ENCODE measurements at regions not wholly inside any gene's neighbourhood (a gene's known extent, or its start where the extent isn't known, plus 50 kb on each side); places are given as distances from the start of the nearest gene placed in this dataset.

DNA sequence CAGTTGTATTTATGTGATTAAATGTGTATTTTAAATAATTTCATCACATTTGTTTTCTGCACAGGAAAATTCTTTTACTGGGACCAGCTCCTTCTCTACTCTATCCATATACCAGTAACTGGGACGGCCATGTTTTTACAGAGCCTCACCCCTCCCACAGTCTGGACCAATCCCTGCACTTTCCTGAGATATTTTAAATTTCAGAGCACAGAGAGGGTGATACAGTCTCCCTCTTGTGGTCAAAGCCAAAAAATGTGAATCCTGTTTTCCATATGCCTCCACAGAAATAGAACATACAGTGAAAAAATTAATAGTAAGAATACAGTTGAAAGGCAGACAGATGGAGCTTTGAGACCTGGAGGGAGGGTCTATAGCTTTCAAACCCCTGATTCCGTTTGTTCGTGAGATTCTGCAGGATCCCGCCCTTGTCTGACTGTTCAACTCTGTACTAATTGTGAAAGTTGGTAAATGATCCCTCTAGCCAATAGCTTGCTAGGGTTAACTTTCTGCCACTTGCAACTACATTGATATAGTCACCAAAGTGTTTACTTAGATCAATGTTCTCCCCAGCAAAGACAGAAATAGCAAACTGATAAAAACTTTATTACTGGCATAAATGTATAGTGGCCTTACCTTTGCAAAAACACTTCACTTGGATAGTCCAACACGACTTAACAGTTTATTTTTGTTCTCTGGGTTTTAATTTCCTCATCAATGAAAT, 172.2 kb downstream of the PPARGC1A start:
- Mint-ChIP-seq H3K27ac (no peak overlapping the region), H3K4me3 (no peak overlapping the region), H3K27me3 (no peaks in the 10 kb centered on the region), H3K4me1 (no peaks in the 10 kb centered on the region), H3K9me3 (ENCODE audit: insufficient read depth) (peaks cover 7% of the 10 kb centered on the region)
- intact Hi-C loops (cut with micrococcal nuclease), result no loop called here
- Histone ChIP-seq H3K27ac (ENCODE audit: low read length in 2 of 2) (no peak overlapping the region), H3K9ac (ENCODE audit: low read length) (no peak overlapping the region), H3K36me3 (replicated peaks in 1 of 2; ENCODE audit: control extremely low read depth in 1 of 2, control insufficient read depth in 1 of 2, extremely low read depth in 1 of 2, insufficient read depth in 2 of 2, low read length in 1 of 2) (no peaks in the 10 kb centered on the region), H3K4me3 (ENCODE audit: control extremely low read depth in 1 of 5, extremely low read depth in 1 of 5, insufficient read depth in 1 of 5, low read depth in 2 of 5, low read length in 4 of 5) (no peak overlapping the region), H3K27me3 (replicated peaks in 1 of 4; ENCODE audit: control extremely low read depth in 1 of 4, control insufficient read depth in 3 of 4, insufficient read depth in 4 of 4, low read length in 3 of 4) (no peaks in the 10 kb centered on the region), H3K9me3 (ENCODE audit: control extremely low read depth in 1 of 3, control insufficient read depth in 2 of 3, insufficient read depth in 1 of 3, low read length in 2 of 3) (no peaks in the 10 kb centered on the region), H3K79me2 (ENCODE audit: control insufficient read depth, insufficient read depth, low read length) (no peaks in the 10 kb centered on the region), H4K20me1 (ENCODE audit: control insufficient read depth, insufficient read depth, low read length, poor library complexity, severe bottlenecking) (no peaks in the 10 kb centered on the region), H3K4me1 (ENCODE audit: control insufficient read depth in 2 of 2, insufficient read depth in 2 of 2, low read length in 2 of 2) (no peaks in the 10 kb centered on the region), H2AFZ (ENCODE audit: insufficient read depth, low read depth, low read length, poor library complexity, severe bottlenecking) (no peak overlapping the region), H3K4me2 (replicated peaks; ENCODE audit: low read depth, low read length, poor library complexity, severe bottlenecking) (no peak overlapping the region)
- 78% methylated on average over 1 of the region's 5 CpGs for WGBS (ENCODE audit: insufficient coverage)
- TF ChIP-seq EZH2 (IDR thresholded peaks at IDR 0.05; ENCODE audit: borderline replicate concordance, insufficient read depth, low read depth, low read length, poor library complexity, severe bottlenecking), result no peak
- TF ChIP-seq, protein P1, sequence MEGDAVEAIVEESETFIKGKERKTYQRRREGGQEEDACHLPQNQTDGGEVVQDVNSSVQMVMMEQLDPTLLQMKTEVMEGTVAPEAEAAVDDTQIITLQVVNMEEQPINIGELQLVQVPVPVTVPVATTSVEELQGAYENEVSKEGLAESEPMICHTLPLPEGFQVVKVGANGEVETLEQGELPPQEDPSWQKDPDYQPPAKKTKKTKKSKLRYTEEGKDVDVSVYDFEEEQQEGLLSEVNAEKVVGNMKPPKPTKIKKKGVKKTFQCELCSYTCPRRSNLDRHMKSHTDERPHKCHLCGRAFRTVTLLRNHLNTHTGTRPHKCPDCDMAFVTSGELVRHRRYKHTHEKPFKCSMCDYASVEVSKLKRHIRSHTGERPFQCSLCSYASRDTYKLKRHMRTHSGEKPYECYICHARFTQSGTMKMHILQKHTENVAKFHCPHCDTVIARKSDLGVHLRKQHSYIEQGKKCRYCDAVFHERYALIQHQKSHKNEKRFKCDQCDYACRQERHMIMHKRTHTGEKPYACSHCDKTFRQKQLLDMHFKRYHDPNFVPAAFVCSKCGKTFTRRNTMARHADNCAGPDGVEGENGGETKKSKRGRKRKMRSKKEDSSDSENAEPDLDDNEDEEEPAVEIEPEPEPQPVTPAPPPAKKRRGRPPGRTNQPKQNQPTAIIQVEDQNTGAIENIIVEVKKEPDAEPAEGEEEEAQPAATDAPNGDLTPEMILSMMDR (IDR thresholded peaks at IDR 0.05), result no peak
- DNase-seq, result no peak
- CTCF ChIA-PET, result no interaction called here
- no peak for ATAC-seq (ENCODE audit: low read depth)
- POLR2A ChIA-PET, result no interaction called here

DNA sequence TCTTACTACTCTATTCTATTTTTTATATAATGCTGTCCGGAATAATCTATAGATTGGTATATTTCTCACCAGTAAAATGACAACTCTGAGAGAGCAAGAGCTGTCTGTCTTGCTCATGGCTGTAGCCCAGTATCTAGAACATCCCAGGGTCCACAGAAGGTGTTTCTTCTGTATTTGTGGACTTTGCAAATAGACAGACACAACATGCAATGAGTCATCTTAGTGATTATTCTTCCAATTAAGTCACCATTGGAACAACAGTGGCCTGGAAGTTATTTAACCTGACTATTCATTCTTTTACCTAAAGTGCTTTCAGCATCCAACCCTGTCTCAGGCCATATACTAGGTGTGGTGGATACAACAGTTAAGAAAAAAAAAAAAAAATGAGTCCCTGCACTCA, 179.5 kb downstream of the PPARGC1A start:
- no peak overlapping the region for H3K27ac ChIP-seq (ENCODE audit: low read length in 2 of 2)
- intact Hi-C loops (cut with micrococcal nuclease), result no loop called here
- ATAC-seq (ENCODE audit: low read depth) (no peak), DNase-seq (no peak)
- no peaks in the 10 kb centered on the region for H3K27me3 ChIP-seq (replicated peaks in 1 of 4; ENCODE audit: control extremely low read depth in 1 of 4, control insufficient read depth in 3 of 4, insufficient read depth in 4 of 4, low read length in 3 of 4)
- Mint-ChIP-seq H3K4me3 (no peak overlapping the region), H3K9me3 (ENCODE audit: insufficient read depth) (no peaks in the 10 kb centered on the region), H3K27ac (no peak overlapping the region), H3K27me3 (no peaks in the 10 kb centered on the region), H3K4me1 (no peaks in the 10 kb centered on the region)
- no peak overlapping the region for H3K4me2 ChIP-seq (replicated peaks; ENCODE audit: low read depth, low read length, poor library complexity, severe bottlenecking)
- ChIA-PET POLR2A (no interaction called here), CTCF (no interaction called here)
- H4K20me1 ChIP-seq (ENCODE audit: control insufficient read depth, insufficient read depth, low read length, poor library complexity, severe bottlenecking), result no peaks in the 10 kb centered on the region
- no peaks in the 10 kb centered on the region for H3K79me2 ChIP-seq (ENCODE audit: control insufficient read depth, insufficient read depth, low read length)
- H3K9me3 ChIP-seq (ENCODE audit: control extremely low read depth in 1 of 3, control insufficient read depth in 2 of 3, insufficient read depth in 1 of 3, low read length in 2 of 3), result peaks cover 0 to 5% (median 0%) of the 10 kb centered on the region in 3 donors
- no peak overlapping the region for H2AFZ ChIP-seq (ENCODE audit: insufficient read depth, low read depth, low read length, poor library complexity, severe bottlenecking)
- H3K4me1 ChIP-seq (ENCODE audit: control insufficient read depth in 2 of 2, insufficient read depth in 2 of 2, low read length in 2 of 2), result no peaks in the 10 kb centered on the region
- no peak overlapping the region for H3K9ac ChIP-seq (ENCODE audit: low read length)
- H3K4me3 ChIP-seq (ENCODE audit: control extremely low read depth in 1 of 5, extremely low read depth in 1 of 5, insufficient read depth in 1 of 5, low read depth in 2 of 5, low read length in 4 of 5), result no peak overlapping the region
- H3K36me3 ChIP-seq (replicated peaks in 1 of 2; ENCODE audit: control extremely low read depth in 1 of 2, control insufficient read depth in 1 of 2, extremely low read depth in 1 of 2, insufficient read depth in 2 of 2, low read length in 1 of 2), result no peaks in the 10 kb centered on the region
- no peak for TF ChIP-seq EZH2 (IDR thresholded peaks at IDR 0.05; ENCODE audit: borderline replicate concordance, insufficient read depth, low read depth, low read length, poor library complexity, severe bottlenecking)
- TF ChIP-seq, protein P1 (IDR thresholded peaks at IDR 0.05), result no peak
- WGBS (ENCODE audit: insufficient coverage), result no CpG with 5 or more reads among the region's 1 CpG
